Smooth muscle cell (in vitro differentiated cells): ENCODE measurements at regions not wholly inside any gene's neighbourhood (a gene's known extent, or its start where the extent isn't known, plus 50 kb on each side); places are given as distances from the start of the nearest gene placed in this dataset.

Experiments used
- DNase-seq: peaks from one replicate; lab custom pipeline; 2025; ENCODE audit not compliant: unreplicated experiment; lab: John Stamatoyannopoulos, UW
- H2AFZ ChIP-seq: fragments of 200-600 bp; sonication (generic); 2 replicates; pipeline ENCODE4 v1.6.0; 2016; ENCODE audit warnings: antibody characterized with exemption, low read depth, mild to moderate bottlenecking
- H3F3A ChIP-seq: fragments of 200-600 bp; sonication (generic); 2 replicates; pipeline ENCODE4 v1.6.0; 2017; ENCODE audit warnings: antibody characterized with exemption, low read depth
- H3K27ac ChIP-seq: fragments of 200-600 bp; sonication (generic); 2 replicates; pipeline ENCODE4 v1.5.1; 2016; ENCODE audit warnings: low read depth, mild to moderate bottlenecking
- H3K27me3 ChIP-seq: fragments of 200-600 bp; sonication (generic); 2 replicates; pipeline ENCODE4 v1.6.1; 2016; ENCODE audit warnings: low read depth, mild to moderate bottlenecking
- H3K36me3 ChIP-seq: fragments of 200-600 bp; sonication (generic); 2 replicates; pipeline ENCODE4 v1.5.1; 2016; ENCODE audit warnings: low read depth
- H3K4me1 ChIP-seq: fragments of 200-600 bp; sonication (generic); 2 replicates; pipeline ENCODE4 v1.5.1; 2016; ENCODE audit warnings: low read depth
- H3K4me2 ChIP-seq: fragments of 200-600 bp; sonication (generic); 2 replicates; pipeline ENCODE4 v1.6.0; 2016; ENCODE audit warnings: mild to moderate bottlenecking
- H3K4me3 ChIP-seq: fragments of 200-600 bp; sonication (generic); 2 replicates; pipeline ENCODE4 v1.5.1; 2016; ENCODE audit warnings: mild to moderate bottlenecking
- H3K79me2 ChIP-seq: fragments of 200-600 bp; sonication (generic); 2 replicates; pipeline ENCODE4 v1.6.0; 2016; ENCODE audit warnings: low read depth, mild to moderate bottlenecking
- H3K9ac ChIP-seq: fragments of 200-600 bp; sonication (generic); 2 replicates; pipeline ENCODE4 v1.6.0; 2016; ENCODE audit warnings: low read depth
- H3K9me3 ChIP-seq: fragments of 200-600 bp; sonication (generic); replicated peaks from 2 replicates; pipeline ENCODE4 v1.5.1; 2016; ENCODE audit warnings: low read depth
- H4K20me1 ChIP-seq: fragments of 200-600 bp; sonication (generic); 2 replicates; pipeline ENCODE4 v1.6.0; 2016; ENCODE audit warnings: low read depth
- CTCF ChIP-seq: fragments of 200-600 bp; sonication (generic); IDR thresholded peaks from 2 replicates; pipeline ENCODE4 v1.5.1; 2017; ENCODE audit warnings: borderline replicate concordance, mild to moderate bottlenecking, antibody characterized with exemption; ENCODE audit not compliant: insufficient read depth, poor library complexity, severe bottlenecking
- WGBS: methylation state at CpG from one replicate; pipeline ENCODE4 v1.1.7; 2016; ENCODE audit warnings: low lambda C conversion rate; 5-methylcytosine and 5-hydroxymethylcytosine counted together

- Histone ChIP-seq H3K36me3 (no peaks in the 10 kb centered on the region), H3K9ac (no peak overlapping the region), H3K4me2 (no peak overlapping the region), H2AFZ (no peak overlapping the region), H4K20me1 (no peaks in the 10 kb centered on the region), H3K79me2 (no peaks in the 10 kb centered on the region), H3K4me1 (no peaks in the 10 kb centered on the region), H3K27me3 (peaks cover under 1% of the 10 kb centered on the region), H3K9me3 (no peaks in the 10 kb centered on the region), H3K4me3 (no peak overlapping the region), H3K27ac (no peak overlapping the region), H3F3A (no peaks in the 10 kb centered on the region)
- WGBS: 42% methylated on average over 1 of the region's 1 CpG
- no peak for TF ChIP-seq CTCF
- no peak for DNase-seq
Measured at GRCh38 chr1:218991089-218991488, 182.6 kb upstream of the LYPLAL1 start.

- WGBS: 94% methylated on average over 1 of the region's 1 CpG
- Histone ChIP-seq H4K20me1 (no peaks in the 10 kb centered on the region), H3K9me3 (no peaks in the 10 kb centered on the region), H3K27ac (no peak overlapping the region), H2AFZ (no peak overlapping the region), H3K4me2 (no peak overlapping the region), H3K9ac (no peak overlapping the region), H3K4me3 (no peak overlapping the region), H3K36me3 (no peaks in the 10 kb centered on the region), H3F3A (no peaks in the 10 kb centered on the region), H3K27me3 (no peaks in the 10 kb centered on the region), H3K4me1 (no peaks in the 10 kb centered on the region), H3K79me2 (no peaks in the 10 kb centered on the region)
- DNase-seq: no peak
- TF ChIP-seq CTCF: no peak
Measured at GRCh38 chr1:218994615-218995014, 179.1 kb upstream of the LYPLAL1 start.

GRCh38 chr1:218995091-218995665 is 178.5 kb upstream of the LYPLAL1 start:
- Histone ChIP-seq H3K4me2 (no peak overlapping the region), H3K27ac (no peak overlapping the region), H3K9me3 (no peaks in the 10 kb centered on the region), H3K9ac (no peak overlapping the region), H4K20me1 (no peaks in the 10 kb centered on the region), H3F3A (no peaks in the 10 kb centered on the region), H2AFZ (no peak overlapping the region), H3K4me3 (no peak overlapping the region), H3K27me3 (no peaks in the 10 kb centered on the region), H3K4me1 (no peaks in the 10 kb centered on the region), H3K79me2 (no peaks in the 10 kb centered on the region), H3K36me3 (no peaks in the 10 kb centered on the region)
- 90% methylated on average over 3 of the region's 3 CpGs for WGBS
- DNase-seq: no peak
- no peak for TF ChIP-seq CTCF

- peak; percentile 34 for TF ChIP-seq CTCF
- H3K4me3 ChIP-seq: no peak overlapping the region
- H3K27ac ChIP-seq: no peak overlapping the region
- DNase-seq: no peak
- H2AFZ ChIP-seq: no peak overlapping the region
- H4K20me1 ChIP-seq: no peaks in the 10 kb centered on the region
- no peaks in the 10 kb centered on the region for H3F3A ChIP-seq
- no peaks in the 10 kb centered on the region for H3K36me3 ChIP-seq
- H3K79me2 ChIP-seq: no peaks in the 10 kb centered on the region
- H3K27me3 ChIP-seq: no peaks in the 10 kb centered on the region
- no peaks in the 10 kb centered on the region for H3K9me3 ChIP-seq
- H3K9ac ChIP-seq: no peak overlapping the region
- no peak overlapping the region for H3K4me2 ChIP-seq
- H3K4me1 ChIP-seq: no peaks in the 10 kb centered on the region
Measured at GRCh38 chr1:218996362-218996761, 177.3 kb upstream of the LYPLAL1 start.
